HepG2 (cell line): ENCODE measurements at regions not wholly inside any gene's neighbourhood (a gene's known extent, or its start where the extent isn't known, plus 50 kb on each side); places are given as distances from the start of the nearest gene placed in this dataset.

Experiments used
- ATAC-seq: fragments of 200-7000 bp; cut with Tn5 transposase; 3 replicates; pipeline ENCODE4 v1.9.1; 2020; ENCODE audit warnings: mild to moderate bottlenecking, moderate library complexity
- BruUV-seq: library from RNA; stranded (reverse); fragments of 400-500 nt; replicated peaks from 2 replicates; lab custom pipeline; 2021; lab: Mats Ljungman, UMichigan
- CTCF ChIA-PET: fragments of 300-600 bp; formaldehyde crosslinking; extraction: SDS; loops from one replicate; lab custom pipeline; 2021; ENCODE audit warnings: low total read pairs, inconsistent platforms, low intra/inter-chr PET ratio; lab: Yijun Ruan, JAX
- POLR2A ChIA-PET: fragments of 350-600 bp; sonication (Branson Sonifier 250); formaldehyde crosslinking; loops from one replicate; lab custom pipeline; 2020; ENCODE audit warnings: antibody characterized with exemption, inconsistent platforms; lab: Yijun Ruan, JAX
- DNase-seq: peaks from one replicate; pipeline ENCODE4 v3.0.0-alpha.2; 2015; ENCODE audit warnings: low spot score
- FAIRE-seq: peaks from 3 replicates; lab custom pipeline; 2011; peaks lifted over from hg19 to GRCh38; lab: Jason Lieb, UNC
- H2AFZ ChIP-seq: one replicate; pipeline ENCODE4 v1.6.1; 2011; ENCODE audit warnings: low read length, inconsistent platforms
- H3K27ac ChIP-seq: fragments of 300-600 bp; 3 replicates; pipeline ENCODE4 v1.8.0; 2011; ENCODE audit warnings: mixed run types, mild to moderate bottlenecking, mixed read lengths, low read length, inconsistent platforms; ENCODE audit not compliant: insufficient read depth; ENCODE audit errors: extremely low read length
- H3K27me3 ChIP-seq, 2 experiments: fragments of 200-600 bp in 1 of 2; 2 replicates in 1 of 2; 3 replicates in 1 of 2; pipeline versions ENCODE4 v1.6.0 to v1.8.0; 2011; ENCODE audit warnings: low read length in 2 of 2, mild to moderate bottlenecking in 2 of 2, moderate library complexity in 2 of 2, inconsistent platforms in 1 of 2; ENCODE audit not compliant: insufficient read depth in 2 of 2, control insufficient read depth in 1 of 2
- H3K36me3 ChIP-seq, 2 experiments: fragments of 200-600 bp in 1 of 2; replicated peaks in 1 of 2; 2 replicates in 1 of 2; 3 replicates in 1 of 2; pipeline versions ENCODE4 v1.5.1 to v1.8.0; 2011; ENCODE audit warnings: low read length in 2 of 2, inconsistent platforms in 1 of 2; ENCODE audit not compliant: insufficient read depth in 2 of 2, control insufficient read depth in 1 of 2
- H3K4me1 ChIP-seq: 2 replicates; pipeline ENCODE4 v1.5.1; 2012; ENCODE audit warnings: low read length, inconsistent platforms; ENCODE audit not compliant: insufficient read depth
- H3K4me2 ChIP-seq: 2 replicates; pipeline ENCODE4 v1.6.0; 2011; ENCODE audit warnings: low read depth, low read length, inconsistent platforms
- H3K4me3 ChIP-seq, 3 experiments: fragments of 200-600 bp in 1 of 3; sonication (generic), shearing (Covaris generic) in 1 of 3; replicated peaks in 1 of 3; 2 replicates each; pipeline ENCODE4 v1.5.1; 2011 to 2016; ENCODE audit warnings: low read length in 3 of 3, inconsistent platforms in 2 of 3, low read depth in 2 of 3, mild to moderate bottlenecking in 2 of 3, control low read depth in 1 of 3, mixed read lengths in 1 of 3; ENCODE audit not compliant: insufficient read depth in 1 of 3
- H3K79me2 ChIP-seq: one replicate; pipeline ENCODE4 v1.6.1; 2011; ENCODE audit warnings: low read length, inconsistent platforms; ENCODE audit not compliant: insufficient read depth
- H3K9ac ChIP-seq: 2 replicates; pipeline ENCODE4 v1.6.0; 2011; ENCODE audit warnings: mild to moderate bottlenecking, low read depth, low read length, inconsistent platforms; ENCODE audit not compliant: insufficient read depth
- H3K9me3 ChIP-seq: 2 replicates; pipeline ENCODE4 v1.5.1; 2012; ENCODE audit warnings: mild to moderate bottlenecking, low read length
- H4K20me1 ChIP-seq: 2 replicates; pipeline ENCODE4 v1.6.0; 2011; ENCODE audit warnings: inconsistent platforms, mild to moderate bottlenecking, low read length, moderate library complexity; ENCODE audit not compliant: insufficient read depth
- BATF2 ChIP-seq: sonication (generic); formaldehyde crosslinking; IDR thresholded peaks from 2 replicates; pipeline ENCODE4 v1.8.0; 2022; ENCODE audit warnings: mild to moderate bottlenecking, missing genetic modification reagents, moderate library complexity
- HES4 ChIP-seq: sonication (generic); formaldehyde crosslinking; IDR thresholded peaks from 2 replicates; pipeline ENCODE4 v1.9.0; 2021; ENCODE audit warnings: mild to moderate bottlenecking, missing genetic modification reagents, borderline replicate concordance
- SIX4 ChIP-seq: sonication (generic); formaldehyde crosslinking; IDR thresholded peaks from 2 replicates; pipeline ENCODE4 v1.4.0; 2020; ENCODE audit warnings: missing genetic modification reagents
- ZNF451 ChIP-seq: sonication (generic); formaldehyde crosslinking; IDR thresholded peaks from 2 replicates; pipeline ENCODE4 v1.5.0; 2020; ENCODE audit warnings: mild to moderate bottlenecking, missing genetic modification reagents
- ZNF501 ChIP-seq: sonication (generic); formaldehyde crosslinking; IDR thresholded peaks from 2 replicates; pipeline ENCODE4 v1.5.1; 2020; ENCODE audit warnings: mild to moderate bottlenecking, moderate library complexity, missing genetic modification reagents
- ZNF780A ChIP-seq: sonication (generic); formaldehyde crosslinking; IDR thresholded peaks from 2 replicates; pipeline ENCODE4 v1.8.0; 2022; ENCODE audit warnings: mild to moderate bottlenecking, missing genetic modification reagents, moderate library complexity
- WGBS: methylation state at CpG from one replicate; pipeline ENCODE4 v1.1.6; 2017; ENCODE audit warnings: low lambda C conversion rate; 5-methylcytosine and 5-hydroxymethylcytosine counted together
- in situ Hi-C: cut with HindIII; loops from 2 replicates; pipeline ENCODE4 v1.10.0; 2017; ENCODE audit warnings: low pct_unique_long_range_greater_than_20kb; ENCODE audit not compliant: extremely low pct_ligation_motif_present
- intact Hi-C: fragments of 100-400 bp; cut with micrococcal nuclease; formaldehyde crosslinking; loops from one replicate; pipeline ENCODE4 v1.10.0; 2022; ENCODE audit not compliant: unreplicated experiment
- TF ChIP-seq, protein P1 (sequence below): sonication (generic); formaldehyde crosslinking; IDR thresholded peaks from 2 replicates; pipeline ENCODE4 v1.5.0; 2020; ENCODE audit warnings: mild to moderate bottlenecking, missing genetic modification reagents, moderate library complexity
- TF ChIP-seq, protein P2 (sequence below): sonication (generic); formaldehyde crosslinking; IDR thresholded peaks from 2 replicates; pipeline ENCODE4 v1.5.1; 2020; ENCODE audit warnings: mild to moderate bottlenecking, missing genetic modification reagents, borderline replicate concordance
- TF ChIP-seq, protein P3 (sequence below): sonication (generic); formaldehyde crosslinking; IDR thresholded peaks from 2 replicates; pipeline ENCODE4 v1.8.0; 2022; ENCODE audit warnings: low read depth, missing genetic modification reagents

DNA sequence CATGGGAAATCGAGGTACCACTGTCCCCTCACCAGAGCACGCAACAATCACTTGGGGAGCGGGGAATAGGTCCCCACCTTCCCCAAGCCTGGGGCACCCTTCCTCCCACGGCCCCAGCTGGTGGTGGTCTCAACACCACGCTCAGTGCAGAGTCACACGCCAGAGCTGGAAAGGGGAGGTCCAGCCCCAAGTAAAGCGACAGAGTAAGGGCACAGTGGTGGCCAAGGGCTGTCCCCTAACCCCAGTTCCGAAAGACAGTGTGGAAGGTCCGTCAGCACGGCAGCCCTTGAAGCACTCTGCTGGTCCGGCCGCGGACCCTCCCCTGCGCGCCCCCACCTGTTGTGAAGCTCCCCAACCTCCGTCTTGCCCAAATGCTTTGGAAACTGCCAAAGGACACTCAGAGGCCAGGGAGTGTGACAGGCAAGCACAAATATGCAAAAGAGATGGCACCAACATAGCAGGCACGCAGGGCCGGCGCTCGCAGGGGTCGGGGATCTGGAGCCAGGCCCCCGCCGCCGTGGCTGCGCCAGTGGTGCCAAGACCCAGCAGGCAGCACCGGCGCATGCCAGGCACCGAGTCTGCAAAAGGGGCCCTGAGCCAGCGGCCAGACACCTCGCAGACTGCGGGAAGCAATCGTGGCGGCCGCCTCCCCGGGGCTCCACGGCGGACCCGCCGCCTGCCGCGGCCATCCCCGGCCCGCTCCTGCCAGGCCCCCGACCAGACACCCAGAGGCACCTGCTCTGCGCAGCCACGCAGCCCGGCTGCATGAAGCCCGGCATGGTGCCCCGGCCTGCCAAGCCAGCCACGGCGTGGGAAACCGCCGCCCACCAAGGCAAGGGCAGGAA is 51.6 kb upstream of the SRRM3 start:
- H3K36me3 ChIP-seq = no peaks in the 10 kb centered on the region
- in situ Hi-C loops (no loop called here), intact Hi-C loops (no loop called here)
- peaks cover 21% of the 10 kb centered on the region for H3K4me1 ChIP-seq
- no peak overlapping the region for H3K4me3 ChIP-seq
- no peaks in the 10 kb centered on the region for H3K9me3 ChIP-seq
- TF ChIP-seq, protein P1, sequence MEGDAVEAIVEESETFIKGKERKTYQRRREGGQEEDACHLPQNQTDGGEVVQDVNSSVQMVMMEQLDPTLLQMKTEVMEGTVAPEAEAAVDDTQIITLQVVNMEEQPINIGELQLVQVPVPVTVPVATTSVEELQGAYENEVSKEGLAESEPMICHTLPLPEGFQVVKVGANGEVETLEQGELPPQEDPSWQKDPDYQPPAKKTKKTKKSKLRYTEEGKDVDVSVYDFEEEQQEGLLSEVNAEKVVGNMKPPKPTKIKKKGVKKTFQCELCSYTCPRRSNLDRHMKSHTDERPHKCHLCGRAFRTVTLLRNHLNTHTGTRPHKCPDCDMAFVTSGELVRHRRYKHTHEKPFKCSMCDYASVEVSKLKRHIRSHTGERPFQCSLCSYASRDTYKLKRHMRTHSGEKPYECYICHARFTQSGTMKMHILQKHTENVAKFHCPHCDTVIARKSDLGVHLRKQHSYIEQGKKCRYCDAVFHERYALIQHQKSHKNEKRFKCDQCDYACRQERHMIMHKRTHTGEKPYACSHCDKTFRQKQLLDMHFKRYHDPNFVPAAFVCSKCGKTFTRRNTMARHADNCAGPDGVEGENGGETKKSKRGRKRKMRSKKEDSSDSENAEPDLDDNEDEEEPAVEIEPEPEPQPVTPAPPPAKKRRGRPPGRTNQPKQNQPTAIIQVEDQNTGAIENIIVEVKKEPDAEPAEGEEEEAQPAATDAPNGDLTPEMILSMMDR (CRISPR knock-in tag) = no peak
- TF ChIP-seq HES4 (CRISPR knock-in tag) (no peak), BATF2 (no peak), ZNF501 (CRISPR knock-in tag) (no peak), ZNF451 (CRISPR knock-in tag) (no peak), ZNF780A (CRISPR knock-in tag) (no peak), SIX4 (CRISPR knock-in tag) (no peak)
- TF ChIP-seq, protein P2, sequence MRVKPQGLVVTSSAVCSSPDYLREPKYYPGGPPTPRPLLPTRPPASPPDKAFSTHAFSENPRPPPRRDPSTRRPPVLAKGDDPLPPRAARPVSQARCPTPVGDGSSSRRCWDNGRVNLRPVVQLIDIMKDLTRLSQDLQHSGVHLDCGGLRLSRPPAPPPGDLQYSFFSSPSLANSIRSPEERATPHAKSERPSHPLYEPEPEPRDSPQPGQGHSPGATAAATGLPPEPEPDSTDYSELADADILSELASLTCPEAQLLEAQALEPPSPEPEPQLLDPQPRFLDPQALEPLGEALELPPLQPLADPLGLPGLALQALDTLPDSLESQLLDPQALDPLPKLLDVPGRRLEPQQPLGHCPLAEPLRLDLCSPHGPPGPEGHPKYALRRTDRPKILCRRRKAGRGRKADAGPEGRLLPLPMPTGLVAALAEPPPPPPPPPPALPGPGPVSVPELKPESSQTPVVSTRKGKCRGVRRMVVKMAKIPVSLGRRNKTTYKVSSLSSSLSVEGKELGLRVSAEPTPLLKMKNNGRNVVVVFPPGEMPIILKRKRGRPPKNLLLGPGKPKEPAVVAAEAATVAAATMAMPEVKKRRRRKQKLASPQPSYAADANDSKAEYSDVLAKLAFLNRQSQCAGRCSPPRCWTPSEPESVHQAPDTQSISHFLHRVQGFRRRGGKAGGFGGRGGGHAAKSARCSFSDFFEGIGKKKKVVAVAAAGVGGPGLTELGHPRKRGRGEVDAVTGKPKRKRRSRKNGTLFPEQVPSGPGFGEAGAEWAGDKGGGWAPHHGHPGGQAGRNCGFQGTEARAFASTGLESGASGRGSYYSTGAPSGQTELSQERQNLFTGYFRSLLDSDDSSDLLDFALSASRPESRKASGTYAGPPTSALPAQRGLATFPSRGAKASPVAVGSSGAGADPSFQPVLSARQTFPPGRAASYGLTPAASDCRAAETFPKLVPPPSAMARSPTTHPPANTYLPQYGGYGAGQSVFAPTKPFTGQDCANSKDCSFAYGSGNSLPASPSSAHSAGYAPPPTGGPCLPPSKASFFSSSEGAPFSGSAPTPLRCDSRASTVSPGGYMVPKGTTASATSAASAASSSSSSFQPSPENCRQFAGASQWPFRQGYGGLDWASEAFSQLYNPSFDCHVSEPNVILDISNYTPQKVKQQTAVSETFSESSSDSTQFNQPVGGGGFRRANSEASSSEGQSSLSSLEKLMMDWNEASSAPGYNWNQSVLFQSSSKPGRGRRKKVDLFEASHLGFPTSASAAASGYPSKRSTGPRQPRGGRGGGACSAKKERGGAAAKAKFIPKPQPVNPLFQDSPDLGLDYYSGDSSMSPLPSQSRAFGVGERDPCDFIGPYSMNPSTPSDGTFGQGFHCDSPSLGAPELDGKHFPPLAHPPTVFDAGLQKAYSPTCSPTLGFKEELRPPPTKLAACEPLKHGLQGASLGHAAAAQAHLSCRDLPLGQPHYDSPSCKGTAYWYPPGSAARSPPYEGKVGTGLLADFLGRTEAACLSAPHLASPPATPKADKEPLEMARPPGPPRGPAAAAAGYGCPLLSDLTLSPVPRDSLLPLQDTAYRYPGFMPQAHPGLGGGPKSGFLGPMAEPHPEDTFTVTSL (CRISPR knock-in tag) = no peak
- TF ChIP-seq, protein P3, sequence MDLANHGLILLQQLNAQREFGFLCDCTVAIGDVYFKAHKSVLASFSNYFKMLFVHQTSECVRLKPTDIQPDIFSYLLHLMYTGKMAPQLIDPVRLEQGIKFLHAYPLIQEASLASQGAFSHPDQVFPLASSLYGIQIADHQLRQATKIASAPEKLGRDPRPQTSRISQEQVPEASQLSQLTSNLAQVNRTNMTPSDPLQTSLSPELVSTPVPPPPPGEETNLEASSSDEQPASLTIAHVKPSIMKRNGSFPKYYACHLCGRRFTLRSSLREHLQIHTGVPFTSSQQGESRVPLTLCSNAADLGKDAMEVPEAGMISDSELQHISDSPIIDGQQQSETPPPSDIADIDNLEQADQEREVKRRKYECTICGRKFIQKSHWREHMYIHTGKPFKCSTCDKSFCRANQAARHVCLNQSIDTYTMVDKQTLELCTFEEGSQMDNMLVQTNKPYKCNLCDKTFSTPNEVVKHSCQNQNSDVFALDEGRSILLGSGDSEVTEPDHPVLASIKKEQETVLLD = no peak
- CTCF ChIA-PET = no interaction called here
- H3K4me2 ChIP-seq = no peak overlapping the region
- no peaks in the 10 kb centered on the region for H4K20me1 ChIP-seq
- no TSS peak for BruUV-seq
- H3K79me2 ChIP-seq = no peaks in the 10 kb centered on the region
- H2AFZ ChIP-seq = no peak overlapping the region
- DNase-seq (no peak), ATAC-seq (no peak), FAIRE-seq (no peak)
- no peaks in the 10 kb centered on the region for H3K27me3 ChIP-seq
- POLR2A ChIA-PET = no interaction called here
- no peak overlapping the region for H3K27ac ChIP-seq
- no peak overlapping the region for H3K9ac ChIP-seq
- WGBS = 89% methylated on average over 21 of the region's 53 CpGs
